Naive B cell (primary cell): ENCODE measurements at regions not wholly inside any gene's neighbourhood (a gene's known extent, or its start where the extent isn't known, plus 50 kb on each side); places are given as distances from the start of the nearest gene placed in this dataset.
"Not testable (repeated sequence)": the region's sequence is repeated elsewhere in the genome, so short reads cannot be mapped to it uniquely, and the experiment has no call there.

Source experiments
- ATAC-seq, 2 donors: fragments of 150-1000 bp; cut with Tn5 transposase; 2 replicates each; pipeline ENCODE4 v1.10.0; 2021; ENCODE audit warnings: low read depth in 2 of 2, mild to moderate bottlenecking in 2 of 2, moderate library complexity in 2 of 2
- DNase-seq: peaks from one replicate; pipeline ENCODE4 v3.0.0; 2022
- H3K27ac Mint-ChIP-seq, 6 donors: one replicate each; pipeline ENCODE4 v1.8.0; 2020 to 2022; ENCODE audit warnings: mild to moderate bottlenecking in 6 of 6, mixed read lengths in 6 of 6, moderate library complexity in 5 of 6, inconsistent platforms in 2 of 6
- H3K27me3 Mint-ChIP-seq, 3 donors: one replicate each; pipeline ENCODE4 v1.8.0; 2021 to 2022; ENCODE audit warnings: mixed read lengths in 3 of 3, mild to moderate bottlenecking in 1 of 3
- H3K36me3 Mint-ChIP-seq, 2 donors: one replicate each; pipeline ENCODE4 v1.8.0; 2020 to 2022; ENCODE audit warnings: mixed read lengths in 2 of 2, inconsistent platforms in 1 of 2, mild to moderate bottlenecking in 1 of 2
- H3K4me1 Mint-ChIP-seq, 3 donors: one replicate each; pipeline ENCODE4 v1.8.0; 2020 to 2022; ENCODE audit warnings: mixed read lengths in 3 of 3, inconsistent platforms in 1 of 3, mild to moderate bottlenecking in 1 of 3, moderate library complexity in 1 of 3
- H3K4me3 Mint-ChIP-seq, 8 donors: one replicate each; pipeline ENCODE4 v1.8.0; 2020 to 2022; ENCODE audit warnings: mild to moderate bottlenecking in 8 of 8, mixed read lengths in 8 of 8, moderate library complexity in 8 of 8, inconsistent platforms in 2 of 8
- H3K9me3 Mint-ChIP-seq, 7 donors: one replicate each; pipeline ENCODE4 v1.8.0; 2020 to 2022; ENCODE audit warnings: mixed read lengths in 7 of 7, mild to moderate bottlenecking in 5 of 7, inconsistent platforms in 2 of 7, moderate library complexity in 1 of 7

- H3K4me3 Mint-ChIP-seq: peak overlapping the region in 1 of 8 donors; percentile 65
Observed at GRCh38 chrX:13216139-13216538, 103.7 kb downstream of the ATXN3L start.

GRCh38 chrX:13215729-13216128 lies 104.1 kb downstream of the ATXN3L start:
- H3K36me3 Mint-ChIP-seq: peaks cover 0 to 9% of the 10 kb centered on the region in 2 donors
- DNase-seq (no peak), ATAC-seq (no peak)
- no peak overlapping the region for H3K4me3 Mint-ChIP-seq
- H3K9me3 Mint-ChIP-seq: peaks cover 0 to 9% (median 0%) of the 10 kb centered on the region in 7 donors
- H3K27ac Mint-ChIP-seq: no peak overlapping the region
- peaks cover 4 to 17% (median 6%) of the 10 kb centered on the region in 3 donors for H3K4me1 Mint-ChIP-seq
- no peaks in the 10 kb centered on the region for H3K27me3 Mint-ChIP-seq

More at GRCh38 chrX:13216139-13216538, 103.7 kb downstream of the ATXN3L start:
- Mint-ChIP-seq H3K9me3 (peaks cover 0 to 9% (median 0%) of the 10 kb centered on the region in 7 donors), H3K4me1 (peaks cover 7 to 20% (median 9%) of the 10 kb centered on the region in 3 donors), H3K27me3 (no peaks in the 10 kb centered on the region), H3K27ac (peak overlapping the region in 1 of 6 donors; percentile 84), H3K36me3 (peaks cover 0 to 9% of the 10 kb centered on the region in 2 donors)
- no peak for DNase-seq
- ATAC-seq: no peak

GRCh38 chrX:13212191-13212651 lies 107.6 kb downstream of the ATXN3L start:
- no peak overlapping the region for H3K27ac Mint-ChIP-seq
- DNase-seq: no peak
- H3K4me3 Mint-ChIP-seq: no peak overlapping the region
- no peak for ATAC-seq
- H3K27me3 Mint-ChIP-seq: no peaks in the 10 kb centered on the region
- H3K36me3 Mint-ChIP-seq: peaks cover 0 to 9% of the 10 kb centered on the region in 2 donors
- peaks cover 4 to 15% (median 6%) of the 10 kb centered on the region in 3 donors for H3K4me1 Mint-ChIP-seq
- H3K9me3 Mint-ChIP-seq: peaks cover 0 to 15% (median 3%) of the 10 kb centered on the region in 7 donors

- not testable (repeated sequence) for ATAC-seq, H3K9me3 Mint-ChIP-seq, H3K36me3 Mint-ChIP-seq, DNase-seq, H3K4me3 Mint-ChIP-seq, H3K27ac Mint-ChIP-seq
- Mint-ChIP-seq H3K4me1 (peaks cover 6 to 11% (median 8%) of the 10 kb centered on the region in 3 donors), H3K27me3 (peaks cover 0 to 11% (median 0%) of the 10 kb centered on the region in 3 donors)
Observed at GRCh38 chrX:13210142-13210541, 109.7 kb downstream of the ATXN3L start.

GRCh38 chrX:13209704-13210103 lies 110.1 kb downstream of the ATXN3L start:
- Mint-ChIP-seq H3K27me3 (peaks cover 0 to 11% (median 0%) of the 10 kb centered on the region in 3 donors), H3K4me1 (peaks cover 6 to 11% (median 8%) of the 10 kb centered on the region in 3 donors)
- not testable (repeated sequence) for H3K9me3 Mint-ChIP-seq, H3K4me3 Mint-ChIP-seq, ATAC-seq, H3K27ac Mint-ChIP-seq, DNase-seq, H3K36me3 Mint-ChIP-seq

DNA sequence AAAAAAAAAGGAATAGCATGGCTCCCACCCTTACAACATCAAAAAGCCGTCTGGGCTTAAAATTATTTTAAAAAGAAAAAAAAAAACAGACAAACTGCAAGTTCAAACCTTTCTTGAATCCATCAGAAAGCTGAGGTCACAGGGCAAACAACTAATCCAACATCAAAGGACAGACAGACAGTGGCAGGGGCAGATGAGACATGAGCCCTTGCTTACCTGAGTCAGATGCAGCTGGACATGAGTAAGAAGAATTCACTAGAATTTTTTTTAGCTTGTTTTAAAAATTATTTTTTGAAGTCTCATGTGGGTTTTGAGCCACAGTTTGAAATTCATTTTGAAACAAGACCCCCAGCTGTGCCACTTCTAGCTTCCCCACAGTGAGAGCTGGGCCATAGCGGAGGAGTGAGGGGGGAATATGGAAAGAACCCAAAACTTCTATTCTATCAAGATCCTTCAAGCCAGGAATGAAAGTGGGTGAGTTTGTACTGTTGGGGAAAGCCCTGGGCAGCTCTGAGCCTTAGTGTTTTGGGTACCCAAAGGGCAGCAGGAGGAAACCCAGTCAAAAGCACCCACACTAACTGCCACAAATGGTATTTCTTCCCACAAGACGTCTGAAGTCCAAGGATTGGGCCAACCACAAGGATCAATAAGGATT lies 111.4 kb downstream of the ATXN3L start:
- DNase-seq (no peak), ATAC-seq (no peak)
- peaks cover 0 to 11% (median 0%) of the 10 kb centered on the region in 3 donors for H3K27me3 Mint-ChIP-seq
- no peak overlapping the region for H3K4me3 Mint-ChIP-seq
- peaks cover 6 to 11% (median 8%) of the 10 kb centered on the region in 3 donors for H3K4me1 Mint-ChIP-seq
- H3K27ac Mint-ChIP-seq: peak overlapping the region in 2 of 6 donors; percentile 52 to 62
- H3K36me3 Mint-ChIP-seq: no peaks in the 10 kb centered on the region
- H3K9me3 Mint-ChIP-seq: peaks cover 0 to 5% (median 0%) of the 10 kb centered on the region in 7 donors

- Mint-ChIP-seq H3K4me3 (no peak overlapping the region), H3K4me1 (peaks cover 3 to 7% (median 4%) of the 10 kb centered on the region in 3 donors), H3K9me3 (peaks cover 0 to 12% (median 0%) of the 10 kb centered on the region in 7 donors), H3K27me3 (peaks cover 0 to 25% (median 0%) of the 10 kb centered on the region in 3 donors), H3K27ac (no peak overlapping the region), H3K36me3 (no peaks in the 10 kb centered on the region)
- ATAC-seq: no peak
- DNase-seq: no peak
Observed at GRCh38 chrX:13203271-13203670, 116.6 kb downstream of the ATXN3L start.

- peaks cover 0 to 12% (median 0%) of the 10 kb centered on the region in 7 donors for H3K9me3 Mint-ChIP-seq
- H3K27me3 Mint-ChIP-seq: peaks cover 0 to 25% (median 0%) of the 10 kb centered on the region in 3 donors
- H3K4me3 Mint-ChIP-seq: no peak overlapping the region
- H3K27ac Mint-ChIP-seq: peak overlapping the region in 1 of 6 donors; percentile 33
- H3K4me1 Mint-ChIP-seq: peaks cover 3 to 11% (median 4%) of the 10 kb centered on the region in 3 donors
- no peak for DNase-seq
- no peak for ATAC-seq
- H3K36me3 Mint-ChIP-seq: no peaks in the 10 kb centered on the region
Observed at GRCh38 chrX:13201605-13202219, 118.1 kb downstream of the ATXN3L start.

GRCh38 chrX:13200398-13200797 lies 119.5 kb downstream of the ATXN3L start:
- no peak for DNase-seq
- Mint-ChIP-seq H3K9me3 (peaks cover 0 to 12% (median 0%) of the 10 kb centered on the region in 7 donors), H3K27ac (peak overlapping the region in 1 of 6 donors; percentile 1), H3K36me3 (no peaks in the 10 kb centered on the region), H3K4me3 (no peak overlapping the region), H3K27me3 (peaks cover 0 to 17% (median 0%) of the 10 kb centered on the region in 3 donors), H3K4me1 (peaks cover 0 to 11% (median 0%) of the 10 kb centered on the region in 3 donors)
- ATAC-seq: no peak

DNA sequence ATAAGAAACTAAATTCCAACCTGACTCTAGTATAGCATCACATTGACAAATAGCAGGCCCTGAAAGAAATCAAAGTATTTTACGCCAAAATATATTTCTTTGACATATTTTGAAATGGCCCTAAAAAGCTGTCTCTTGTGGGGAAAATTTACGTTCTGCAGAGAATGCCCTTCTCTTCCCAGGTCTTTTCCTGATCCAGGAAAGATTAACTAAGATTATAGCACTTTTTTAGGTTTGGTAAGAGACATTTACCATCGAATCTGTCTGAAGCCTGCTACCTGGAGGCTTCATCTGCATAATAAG lies 121.1 kb downstream of the ATXN3L start:
- no peak for ATAC-seq
- Mint-ChIP-seq H3K4me1 (peaks cover 5 to 11% (median 11%) of the 10 kb centered on the region in 3 donors), H3K27me3 (peaks cover 0 to 15% (median 0%) of the 10 kb centered on the region in 3 donors), H3K4me3 (no peak overlapping the region), H3K27ac (no peak overlapping the region), H3K36me3 (no peaks in the 10 kb centered on the region), H3K9me3 (peaks cover 0 to 12% (median 0%) of the 10 kb centered on the region in 7 donors)
- no peak for DNase-seq

- peaks cover 7 to 12% (median 11%) of the 10 kb centered on the region in 3 donors for H3K4me1 Mint-ChIP-seq
- DNase-seq: no peak
- peaks cover 0 to 15% (median 0%) of the 10 kb centered on the region in 3 donors for H3K27me3 Mint-ChIP-seq
- H3K4me3 Mint-ChIP-seq: no peak overlapping the region
- peaks cover 0 to 12% (median 0%) of the 10 kb centered on the region in 7 donors for H3K9me3 Mint-ChIP-seq
- no peak for ATAC-seq
- no peaks in the 10 kb centered on the region for H3K36me3 Mint-ChIP-seq
- peak overlapping the region in 1 of 6 donors; percentile 59 for H3K27ac Mint-ChIP-seq
Observed at GRCh38 chrX:13198056-13198761, 121.6 kb downstream of the ATXN3L start.

DNA sequence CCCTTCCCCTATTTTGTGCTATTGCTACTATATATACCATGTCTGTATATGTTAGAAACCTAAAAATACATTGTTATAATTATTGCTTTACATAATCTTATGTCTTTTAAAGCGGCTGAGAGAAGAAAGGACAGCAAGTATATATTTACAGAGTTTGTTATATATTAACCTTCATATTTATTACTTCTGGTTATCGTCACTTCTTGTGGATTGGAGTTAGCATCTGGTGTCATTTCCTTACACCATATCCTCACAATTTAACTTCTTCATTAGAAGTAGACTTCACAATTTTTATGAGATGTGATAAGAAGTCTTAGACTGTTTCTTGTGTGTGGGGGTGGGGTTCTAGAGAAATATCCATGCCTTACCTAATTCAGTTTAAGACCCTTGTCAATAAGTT lies 123.1 kb downstream of the ATXN3L start:
- Mint-ChIP-seq H3K27me3 (peaks cover 0 to 15% (median 0%) of the 10 kb centered on the region in 3 donors), H3K36me3 (no peaks in the 10 kb centered on the region), H3K9me3 (peaks cover 0 to 8% (median 0%) of the 10 kb centered on the region in 7 donors), H3K27ac (no peak overlapping the region), H3K4me1 (peaks cover 7 to 12% (median 11%) of the 10 kb centered on the region in 3 donors), H3K4me3 (no peak overlapping the region)
- ATAC-seq: no peak
- no peak for DNase-seq

DNA sequence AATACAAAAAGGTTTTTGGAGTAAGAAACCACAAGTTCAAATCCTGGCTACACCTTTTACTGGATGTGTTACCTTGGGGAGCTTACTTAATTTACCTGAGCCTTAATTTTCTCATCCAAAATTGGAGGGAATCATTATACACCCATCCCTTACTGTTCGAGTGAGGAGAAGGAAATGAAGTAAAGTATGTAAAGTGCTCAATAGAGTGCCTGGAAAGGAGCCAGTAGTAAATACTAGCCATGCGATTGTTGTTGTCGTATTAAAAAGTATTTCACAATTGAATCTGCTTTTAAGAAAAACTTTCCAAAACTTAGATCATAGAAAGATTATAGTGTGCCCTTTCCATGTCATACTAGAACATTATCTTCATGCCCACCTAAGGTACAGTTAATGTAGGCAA lies 124.5 kb downstream of the ATXN3L start:
- no peak for DNase-seq
- H3K27me3 Mint-ChIP-seq: peaks cover 0 to 12% (median 0%) of the 10 kb centered on the region in 3 donors
- H3K4me1 Mint-ChIP-seq: peaks cover 7 to 12% (median 10%) of the 10 kb centered on the region in 3 donors
- no peak overlapping the region for H3K27ac Mint-ChIP-seq
- peaks cover 0 to 1% (median 0%) of the 10 kb centered on the region in 7 donors for H3K9me3 Mint-ChIP-seq
- no peak for ATAC-seq
- H3K36me3 Mint-ChIP-seq: no peaks in the 10 kb centered on the region
- no peak overlapping the region for H3K4me3 Mint-ChIP-seq
